ENCODE measurements at regions not wholly inside any gene's neighbourhood (a gene's known extent, or its start where the extent isn't known, plus 50 kb on each side); places are given as distances from the start of the nearest gene placed in this dataset.

- no peak for TF ChIP-seq REST (IDR thresholded peaks at IDR 0.05; ENCODE audit: low read depth)
- no peak for TF ChIP-seq EGR1 (IDR thresholded peaks at IDR 0.05; ENCODE audit: low read depth)
- TF ChIP-seq POLR2AphosphoS5 (IDR thresholded peaks at IDR 0.05; ENCODE audit: low read depth, low read length) = no peak
- TF ChIP-seq RAD21 (IDR thresholded peaks at IDR 0.05; ENCODE audit: low read depth) = no peak
- TF ChIP-seq TCF7L2 (IDR thresholded peaks at IDR 0.05; ENCODE audit: borderline replicate concordance, extremely low read depth, insufficient read depth, insufficient read length) = no peak
- TF ChIP-seq SP1 (IDR thresholded peaks at IDR 0.05; ENCODE audit: low read depth) = no peak
- TF ChIP-seq SIN3A (IDR thresholded peaks at IDR 0.05; ENCODE audit: low read depth) = no peak
- no peak for TF ChIP-seq EZH2phosphoT487 (IDR thresholded peaks at IDR 0.05; ENCODE audit: borderline replicate concordance)
- TF ChIP-seq ZNF274 (IDR thresholded peaks at IDR 0.05; ENCODE audit: low read depth, low read length) = no peak
- TF ChIP-seq CTCF (IDR thresholded peaks at IDR 0.05 in 2 of 3, conservative IDR thresholded peaks at IDR 0.05 in 1 of 3; ENCODE audit: borderline replicate concordance in 1 of 3, insufficient read depth in 1 of 3, low read depth in 2 of 3, low read length in 2 of 3) = no peak
These were observed 1636.9 kb upstream of the SLC39A10 start (continued) for GRCh38 chr2:194020155-194020554.

Measured in HCT116 (cell line).